ENCODE measurements at regions not wholly inside any gene's neighbourhood (a gene's known extent, or its start where the extent isn't known, plus 50 kb on each side); places are given as distances from the start of the nearest gene placed in this dataset.

DNA sequence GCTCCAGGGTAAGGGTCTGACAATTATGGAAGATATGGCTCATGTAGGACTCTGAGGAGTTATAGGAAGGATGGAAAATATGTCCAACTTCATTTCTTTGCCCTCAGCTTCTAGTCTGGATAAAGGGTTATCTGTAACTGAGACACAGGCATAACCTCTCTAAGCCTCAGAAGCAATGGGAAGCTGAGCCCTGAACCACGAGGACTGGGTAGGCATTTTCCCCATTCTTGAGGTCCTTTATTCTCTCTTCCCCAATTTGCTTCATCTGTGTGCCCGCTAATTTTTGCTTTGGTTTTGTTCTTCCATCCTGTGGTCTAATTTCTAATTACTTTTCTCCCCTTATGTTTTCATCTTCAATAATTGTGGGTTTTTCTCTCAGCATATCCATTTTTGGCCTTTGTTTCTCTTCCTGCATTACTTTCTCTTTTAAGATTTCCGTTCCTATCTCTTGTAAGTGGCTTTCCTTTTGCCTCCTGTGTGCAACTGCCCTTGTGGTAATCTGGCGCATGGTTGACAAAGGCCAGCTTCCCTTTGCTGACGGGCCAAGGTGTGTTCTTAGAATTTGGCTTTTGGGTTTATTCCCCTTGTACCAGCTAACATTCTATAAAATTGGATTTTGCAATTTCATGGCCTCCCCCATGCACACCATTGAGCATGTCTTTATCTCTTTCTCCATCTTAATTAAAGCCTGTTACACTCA, 343.8 kb downstream of the TXNL1 start:
- no peak for ATAC-seq
- TF ChIP-seq ISL1 (CRISPR knock-in tag; IDR thresholded peaks at IDR 0.05) (no peak), ZNF8 (CRISPR knock-in tag; IDR thresholded peaks at IDR 0.05) (no peak), ESRRG (CRISPR knock-in tag; IDR thresholded peaks at IDR 0.05) (no peak), RARB (CRISPR knock-in tag; IDR thresholded peaks at IDR 0.05) (no peak), ARNTL (CRISPR knock-in tag; IDR thresholded peaks at IDR 0.05; ENCODE audit: borderline replicate concordance, low read depth) (no peak), GLIS3 (CRISPR knock-in tag; IDR thresholded peaks at IDR 0.05) (no peak), SNAI2 (CRISPR knock-in tag; IDR thresholded peaks at IDR 0.05) (no peak), ZFP3 (CRISPR knock-in tag; IDR thresholded peaks at IDR 0.05) (no peak), ZNF70 (CRISPR knock-in tag; IDR thresholded peaks at IDR 0.05) (no peak), TOX (CRISPR knock-in tag; IDR thresholded peaks at IDR 0.05; ENCODE audit: borderline replicate concordance) (no peak)
- TF ChIP-seq, protein P1, sequence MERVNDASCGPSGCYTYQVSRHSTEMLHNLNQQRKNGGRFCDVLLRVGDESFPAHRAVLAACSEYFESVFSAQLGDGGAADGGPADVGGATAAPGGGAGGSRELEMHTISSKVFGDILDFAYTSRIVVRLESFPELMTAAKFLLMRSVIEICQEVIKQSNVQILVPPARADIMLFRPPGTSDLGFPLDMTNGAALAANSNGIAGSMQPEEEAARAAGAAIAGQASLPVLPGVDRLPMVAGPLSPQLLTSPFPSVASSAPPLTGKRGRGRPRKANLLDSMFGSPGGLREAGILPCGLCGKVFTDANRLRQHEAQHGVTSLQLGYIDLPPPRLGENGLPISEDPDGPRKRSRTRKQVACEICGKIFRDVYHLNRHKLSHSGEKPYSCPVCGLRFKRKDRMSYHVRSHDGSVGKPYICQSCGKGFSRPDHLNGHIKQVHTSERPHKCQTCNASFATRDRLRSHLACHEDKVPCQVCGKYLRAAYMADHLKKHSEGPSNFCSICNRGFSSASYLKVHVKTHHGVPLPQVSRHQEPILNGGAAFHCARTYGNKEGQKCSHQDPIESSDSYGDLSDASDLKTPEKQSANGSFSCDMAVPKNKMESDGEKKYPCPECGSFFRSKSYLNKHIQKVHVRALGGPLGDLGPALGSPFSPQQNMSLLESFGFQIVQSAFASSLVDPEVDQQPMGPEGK (CRISPR knock-in tag; IDR thresholded peaks at IDR 0.05; ENCODE audit: borderline replicate concordance), result no peak
- TF ChIP-seq, protein P2, sequence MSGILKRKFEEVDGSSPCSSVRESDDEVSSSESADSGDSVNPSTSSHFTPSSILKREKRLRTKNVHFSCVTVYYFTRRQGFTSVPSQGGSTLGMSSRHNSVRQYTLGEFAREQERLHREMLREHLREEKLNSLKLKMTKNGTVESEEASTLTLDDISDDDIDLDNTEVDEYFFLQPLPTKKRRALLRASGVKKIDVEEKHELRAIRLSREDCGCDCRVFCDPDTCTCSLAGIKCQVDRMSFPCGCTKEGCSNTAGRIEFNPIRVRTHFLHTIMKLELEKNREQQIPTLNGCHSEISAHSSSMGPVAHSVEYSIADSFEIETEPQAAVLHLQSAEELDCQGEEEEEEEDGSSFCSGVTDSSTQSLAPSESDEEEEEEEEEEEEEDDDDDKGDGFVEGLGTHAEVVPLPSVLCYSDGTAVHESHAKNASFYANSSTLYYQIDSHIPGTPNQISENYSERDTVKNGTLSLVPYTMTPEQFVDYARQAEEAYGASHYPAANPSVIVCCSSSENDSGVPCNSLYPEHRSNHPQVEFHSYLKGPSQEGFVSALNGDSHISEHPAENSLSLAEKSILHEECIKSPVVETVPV (CRISPR knock-in tag; IDR thresholded peaks at IDR 0.05), result no peak
- TF ChIP-seq, protein P3, sequence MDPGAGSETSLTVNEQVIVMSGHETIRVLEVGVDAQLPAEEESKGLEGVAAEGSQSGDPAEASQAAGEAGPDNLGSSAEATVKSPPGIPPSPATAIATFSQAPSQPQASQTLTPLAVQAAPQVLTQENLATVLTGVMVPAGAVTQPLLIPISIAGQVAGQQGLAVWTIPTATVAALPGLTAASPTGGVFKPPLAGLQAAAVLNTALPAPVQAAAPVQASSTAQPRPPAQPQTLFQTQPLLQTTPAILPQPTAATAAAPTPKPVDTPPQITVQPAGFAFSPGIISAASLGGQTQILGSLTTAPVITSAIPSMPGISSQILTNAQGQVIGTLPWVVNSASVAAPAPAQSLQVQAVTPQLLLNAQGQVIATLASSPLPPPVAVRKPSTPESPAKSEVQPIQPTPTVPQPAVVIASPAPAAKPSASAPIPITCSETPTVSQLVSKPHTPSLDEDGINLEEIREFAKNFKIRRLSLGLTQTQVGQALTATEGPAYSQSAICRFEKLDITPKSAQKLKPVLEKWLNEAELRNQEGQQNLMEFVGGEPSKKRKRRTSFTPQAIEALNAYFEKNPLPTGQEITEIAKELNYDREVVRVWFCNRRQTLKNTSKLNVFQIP (CRISPR knock-in tag; IDR thresholded peaks at IDR 0.05; ENCODE audit: borderline replicate concordance, low read depth), result no peak

DNA sequence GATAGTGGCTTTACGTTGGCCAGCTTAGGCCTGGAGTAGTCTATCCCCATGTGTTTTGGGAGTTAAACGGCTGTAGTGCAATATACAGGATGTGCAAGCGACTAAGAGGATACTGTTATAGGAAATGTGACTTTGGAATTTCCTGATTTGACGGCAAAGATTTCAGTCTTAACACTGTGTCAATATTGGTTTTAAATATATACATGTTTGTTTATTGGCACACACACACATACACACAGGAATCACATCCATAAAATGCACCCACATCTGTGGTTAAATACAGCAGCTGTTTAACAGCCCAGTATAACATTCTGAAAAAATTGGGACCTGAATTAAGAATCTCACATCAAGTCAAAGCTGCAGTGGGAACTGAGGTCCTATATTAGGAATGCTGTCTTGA, 347.1 kb downstream of the TXNL1 start:
- TF ChIP-seq RARB (CRISPR knock-in tag; IDR thresholded peaks at IDR 0.05), result no peak
- no peak for TF ChIP-seq ZFP3 (CRISPR knock-in tag; IDR thresholded peaks at IDR 0.05)
- no peak for TF ChIP-seq ZNF70 (CRISPR knock-in tag; IDR thresholded peaks at IDR 0.05)
- TF ChIP-seq ISL1 (CRISPR knock-in tag; IDR thresholded peaks at IDR 0.05), result no peak
- TF ChIP-seq SNAI2 (CRISPR knock-in tag; IDR thresholded peaks at IDR 0.05), result no peak
- no peak for TF ChIP-seq ESRRG (CRISPR knock-in tag; IDR thresholded peaks at IDR 0.05)
- TF ChIP-seq, protein P4, sequence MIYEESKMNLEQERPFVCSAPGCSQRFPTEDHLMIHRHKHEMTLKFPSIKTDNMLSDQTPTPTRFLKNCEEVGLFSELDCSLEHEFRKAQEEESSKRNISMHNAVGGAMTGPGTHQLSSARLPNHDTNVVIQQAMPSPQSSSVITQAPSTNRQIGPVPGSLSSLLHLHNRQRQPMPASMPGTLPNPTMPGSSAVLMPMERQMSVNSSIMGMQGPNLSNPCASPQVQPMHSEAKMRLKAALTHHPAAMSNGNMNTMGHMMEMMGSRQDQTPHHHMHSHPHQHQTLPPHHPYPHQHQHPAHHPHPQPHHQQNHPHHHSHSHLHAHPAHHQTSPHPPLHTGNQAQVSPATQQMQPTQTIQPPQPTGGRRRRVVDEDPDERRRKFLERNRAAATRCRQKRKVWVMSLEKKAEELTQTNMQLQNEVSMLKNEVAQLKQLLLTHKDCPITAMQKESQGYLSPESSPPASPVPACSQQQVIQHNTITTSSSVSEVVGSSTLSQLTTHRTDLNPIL (CRISPR knock-in tag; IDR thresholded peaks at IDR 0.05; ENCODE audit: low read depth), result no peak
- no peak for TF ChIP-seq ZC3H10 (CRISPR knock-in tag; IDR thresholded peaks at IDR 0.05)
- TF ChIP-seq GLIS3 (CRISPR knock-in tag; IDR thresholded peaks at IDR 0.05), result no peak
- TF ChIP-seq, protein P1 (CRISPR knock-in tag; IDR thresholded peaks at IDR 0.05; ENCODE audit: borderline replicate concordance), result no peak
- TF ChIP-seq ZNF8 (CRISPR knock-in tag; IDR thresholded peaks at IDR 0.05), result no peak
- TF ChIP-seq, protein P5, sequence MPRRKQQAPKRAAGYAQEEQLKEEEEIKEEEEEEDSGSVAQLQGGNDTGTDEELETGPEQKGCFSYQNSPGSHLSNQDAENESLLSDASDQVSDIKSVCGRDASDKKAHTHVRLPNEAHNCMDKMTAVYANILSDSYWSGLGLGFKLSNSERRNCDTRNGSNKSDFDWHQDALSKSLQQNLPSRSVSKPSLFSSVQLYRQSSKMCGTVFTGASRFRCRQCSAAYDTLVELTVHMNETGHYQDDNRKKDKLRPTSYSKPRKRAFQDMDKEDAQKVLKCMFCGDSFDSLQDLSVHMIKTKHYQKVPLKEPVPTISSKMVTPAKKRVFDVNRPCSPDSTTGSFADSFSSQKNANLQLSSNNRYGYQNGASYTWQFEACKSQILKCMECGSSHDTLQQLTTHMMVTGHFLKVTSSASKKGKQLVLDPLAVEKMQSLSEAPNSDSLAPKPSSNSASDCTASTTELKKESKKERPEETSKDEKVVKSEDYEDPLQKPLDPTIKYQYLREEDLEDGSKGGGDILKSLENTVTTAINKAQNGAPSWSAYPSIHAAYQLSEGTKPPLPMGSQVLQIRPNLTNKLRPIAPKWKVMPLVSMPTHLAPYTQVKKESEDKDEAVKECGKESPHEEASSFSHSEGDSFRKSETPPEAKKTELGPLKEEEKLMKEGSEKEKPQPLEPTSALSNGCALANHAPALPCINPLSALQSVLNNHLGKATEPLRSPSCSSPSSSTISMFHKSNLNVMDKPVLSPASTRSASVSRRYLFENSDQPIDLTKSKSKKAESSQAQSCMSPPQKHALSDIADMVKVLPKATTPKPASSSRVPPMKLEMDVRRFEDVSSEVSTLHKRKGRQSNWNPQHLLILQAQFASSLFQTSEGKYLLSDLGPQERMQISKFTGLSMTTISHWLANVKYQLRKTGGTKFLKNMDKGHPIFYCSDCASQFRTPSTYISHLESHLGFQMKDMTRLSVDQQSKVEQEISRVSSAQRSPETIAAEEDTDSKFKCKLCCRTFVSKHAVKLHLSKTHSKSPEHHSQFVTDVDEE (CRISPR knock-in tag; IDR thresholded peaks at IDR 0.05), result no peak
- no peak for ATAC-seq

DNA sequence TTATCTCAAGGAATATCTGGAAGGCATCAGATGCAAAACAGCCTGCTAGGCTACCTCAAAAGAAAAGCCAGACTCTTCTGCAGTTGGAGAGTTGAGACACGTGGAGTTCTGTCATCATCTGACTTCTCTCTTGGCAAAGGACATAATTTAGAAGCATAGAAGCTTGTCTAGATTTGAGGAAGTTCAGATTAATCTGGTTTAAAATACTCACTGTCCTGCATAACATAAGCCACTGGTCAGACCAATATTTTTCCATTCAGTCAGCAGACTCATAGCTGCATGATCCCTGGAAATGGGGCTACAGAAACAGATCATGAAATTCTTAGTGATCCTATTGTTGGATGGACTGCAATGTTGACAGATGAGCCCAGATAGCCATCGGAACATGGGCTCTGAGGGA, 349.0 kb downstream of the TXNL1 start:
- no peak for ATAC-seq
- TF ChIP-seq BACH2 (CRISPR knock-in tag; IDR thresholded peaks at IDR 0.05; ENCODE audit: borderline replicate concordance) (no peak), GLIS3 (CRISPR knock-in tag; IDR thresholded peaks at IDR 0.05) (no peak), OSR1 (CRISPR knock-in tag; IDR thresholded peaks at IDR 0.05) (no peak), ISL1 (CRISPR knock-in tag; IDR thresholded peaks at IDR 0.05) (no peak), ZC3H10 (CRISPR knock-in tag; IDR thresholded peaks at IDR 0.05) (no peak), SNAI2 (CRISPR knock-in tag; IDR thresholded peaks at IDR 0.05) (no peak), TCF4 (CRISPR knock-in tag; IDR thresholded peaks at IDR 0.05; ENCODE audit: borderline replicate concordance) (no peak), ZFP30 (CRISPR knock-in tag; IDR thresholded peaks at IDR 0.05) (no peak), CSDC2 (CRISPR knock-in tag; IDR thresholded peaks at IDR 0.05) (no peak), TOX (CRISPR knock-in tag; IDR thresholded peaks at IDR 0.05; ENCODE audit: borderline replicate concordance) (no peak), ESRRG (CRISPR knock-in tag; IDR thresholded peaks at IDR 0.05) (no peak), ARNTL (CRISPR knock-in tag; IDR thresholded peaks at IDR 0.05; ENCODE audit: borderline replicate concordance, low read depth) (no peak), PPARA (CRISPR knock-in tag; IDR thresholded peaks at IDR 0.05; ENCODE audit: borderline replicate concordance) (no peak)
- TF ChIP-seq, protein P2 (CRISPR knock-in tag; IDR thresholded peaks at IDR 0.05), result no peak
- TF ChIP-seq, protein P4 (CRISPR knock-in tag; IDR thresholded peaks at IDR 0.05; ENCODE audit: low read depth), result no peak

All from SK-N-SH treated with all-trans-retinoic acid at 6 μM for 48 hours (cell line).